HG03520 (cell line): ENCODE measurements at regions not wholly inside any gene's neighbourhood (a gene's known extent, or its start where the extent isn't known, plus 50 kb on each side); places are given as distances from the start of the nearest gene placed in this dataset.

Experiments used
- ATAC-seq: cut with Tn5 transposase; IDR thresholded peaks from one replicate; pipeline ENCODE4 v1.9.1; 2021; ENCODE audit warnings: mild to moderate bottlenecking, moderate library complexity; ENCODE audit not compliant: unreplicated experiment

- ATAC-seq = no peak
Measured at GRCh38 chr3:106206613-106207012, 337.8 kb upstream of the CBLB start.

DNA sequence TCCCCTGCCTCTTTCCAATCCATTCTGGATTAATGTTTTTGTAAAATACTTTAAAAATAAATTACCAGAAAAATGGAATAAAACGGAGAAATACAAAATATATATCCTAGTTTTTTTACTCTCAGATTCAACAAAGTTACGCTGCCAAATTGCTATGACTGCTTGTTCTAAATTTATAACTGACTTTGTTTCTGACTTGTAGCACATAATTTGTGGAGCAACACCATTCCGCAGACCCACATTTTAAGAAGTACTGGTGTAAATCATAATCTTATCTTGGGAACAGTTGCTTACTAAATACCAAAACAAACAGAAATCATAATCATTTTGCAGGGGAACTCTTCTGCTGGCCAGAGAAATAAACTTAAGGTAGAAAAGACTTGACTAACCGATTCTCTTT lies 339.4 kb upstream of the CBLB start:
- no peak for ATAC-seq

DNA sequence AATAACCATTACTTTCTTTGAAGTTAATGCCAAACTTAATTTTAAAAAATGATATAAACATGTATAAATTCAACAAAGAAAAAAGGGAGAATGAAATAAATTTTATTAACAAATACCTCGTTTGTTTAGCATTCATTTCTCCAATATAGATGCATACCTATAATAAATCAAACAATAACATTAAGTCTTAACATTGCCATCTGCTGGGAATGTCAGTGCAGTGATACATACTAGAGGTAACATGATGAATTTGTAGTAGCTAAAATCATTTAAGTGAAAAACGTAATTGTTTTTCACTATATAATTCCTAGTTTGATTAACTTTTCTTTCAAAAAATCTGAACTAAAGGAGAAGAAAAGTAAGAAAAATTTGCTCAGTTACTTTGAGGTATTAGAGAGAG lies 340.2 kb upstream of the CBLB start:
- no peak for ATAC-seq

GRCh38 chr3:106209482-106209881 lies 340.7 kb upstream of the CBLB start:
- no peak for ATAC-seq

GRCh38 chr3:106210923-106211322 lies 342.1 kb upstream of the CBLB start:
- ATAC-seq = no peak

DNA sequence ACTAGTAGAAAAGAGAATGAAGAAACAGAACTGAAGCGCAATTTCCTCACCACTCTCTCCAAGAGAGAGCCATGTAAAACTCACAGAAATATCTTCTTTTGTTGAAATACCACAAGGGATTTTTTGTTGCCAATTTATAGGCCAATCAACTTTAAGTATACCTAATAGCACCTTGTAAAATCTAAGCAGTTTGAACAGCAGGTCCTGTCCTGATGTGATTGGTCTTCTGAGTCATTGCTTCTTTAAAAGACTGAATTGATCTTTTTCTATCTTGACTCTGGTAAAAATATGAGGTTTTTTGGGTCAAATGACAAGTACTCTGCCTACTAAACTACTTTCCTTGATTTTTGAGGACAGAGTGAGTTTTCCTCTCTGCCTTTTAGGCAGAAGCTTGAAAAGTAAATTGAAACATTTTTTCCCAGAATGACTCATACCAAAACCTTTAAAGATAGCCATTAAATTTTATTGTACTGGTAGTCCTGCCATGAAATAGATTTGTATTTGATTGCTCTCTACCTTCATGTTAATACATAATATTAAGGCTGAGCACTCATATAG lies 343.9 kb upstream of the CBLB start:
- no peak for ATAC-seq

DNA sequence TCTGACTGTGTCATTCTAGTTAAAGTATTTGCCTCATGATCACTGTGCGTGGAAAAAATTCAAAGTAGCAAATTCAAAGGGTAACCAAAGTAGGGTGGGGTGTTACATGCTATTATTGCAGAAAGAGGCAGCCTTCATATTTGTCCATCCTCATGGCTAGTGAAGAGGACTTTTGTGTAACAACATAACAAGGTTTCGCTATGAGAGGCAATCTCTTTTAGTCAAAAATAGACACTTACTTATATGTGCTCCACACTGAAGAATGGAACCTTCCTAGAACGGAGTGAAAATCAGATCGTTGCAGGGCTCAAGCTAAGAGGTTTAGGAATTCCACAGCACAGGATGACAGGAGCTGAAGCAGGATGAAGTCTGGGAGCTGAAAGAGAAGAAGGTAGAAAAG lies 345.1 kb upstream of the CBLB start:
- no peak for ATAC-seq

DNA sequence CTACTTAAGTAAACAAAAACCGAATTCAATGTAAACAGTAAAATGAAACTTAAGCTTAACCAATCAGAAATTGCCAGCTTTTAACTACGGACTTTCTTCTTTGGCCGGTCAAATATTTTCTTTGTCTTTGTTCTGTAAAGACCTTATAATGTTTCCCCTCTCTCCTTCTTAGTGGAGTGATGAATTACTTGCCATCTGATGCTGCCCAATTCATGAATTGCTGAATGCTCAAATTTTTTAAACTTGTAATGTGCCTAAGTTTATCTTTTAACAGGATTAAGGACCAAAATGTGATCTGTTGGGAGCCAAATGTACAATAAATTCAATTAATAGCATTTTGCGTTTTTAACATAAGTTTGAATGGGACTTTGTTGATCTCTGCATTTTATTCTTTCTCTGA lies 345.8 kb upstream of the CBLB start:
- ATAC-seq = no peak

DNA sequence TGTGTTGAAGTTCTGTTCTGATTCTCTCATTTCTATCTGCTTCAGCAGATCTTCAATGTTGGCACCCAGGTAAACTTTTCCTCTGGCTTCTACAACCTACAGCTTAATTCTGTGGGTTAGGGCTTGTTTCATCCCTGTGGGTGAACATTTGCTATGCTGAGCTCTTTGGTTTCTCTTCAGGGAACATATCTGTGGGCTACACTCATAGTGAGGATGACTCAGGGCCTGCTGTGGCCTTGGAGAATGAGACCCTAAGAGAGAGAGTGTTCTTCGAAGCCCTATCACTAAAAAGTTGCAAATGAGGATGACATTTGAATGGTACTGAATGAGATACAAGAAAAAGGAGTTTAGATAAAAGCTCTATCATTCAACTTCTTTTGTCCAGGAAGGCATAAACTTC lies 346.2 kb upstream of the CBLB start:
- ATAC-seq = no peak

DNA sequence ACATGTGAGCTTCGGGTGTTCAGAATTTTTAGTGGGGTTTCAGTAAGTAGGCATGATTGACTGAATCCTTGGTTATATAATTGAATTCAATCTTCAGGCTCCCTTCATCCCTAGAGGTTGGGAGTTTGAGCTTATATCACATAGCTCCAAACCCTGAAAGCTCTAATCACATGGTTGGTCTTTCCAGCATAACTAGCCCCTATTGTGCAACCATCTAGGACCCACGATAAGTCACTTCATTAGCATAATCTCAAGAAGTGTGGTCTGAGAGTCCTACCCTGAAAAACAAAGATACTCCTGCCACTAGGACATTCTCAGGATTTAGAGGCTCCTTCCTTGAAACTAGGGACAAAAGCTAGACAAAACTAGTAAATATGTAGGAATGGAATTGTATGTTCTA lies 348.9 kb upstream of the CBLB start:
- ATAC-seq = no peak

GRCh38 chr3:106227068-106227467 lies 358.3 kb upstream of the CBLB start:
- no peak for ATAC-seq

GRCh38 chr3:106228271-106228670 lies 359.5 kb upstream of the CBLB start:
- no peak for ATAC-seq

DNA sequence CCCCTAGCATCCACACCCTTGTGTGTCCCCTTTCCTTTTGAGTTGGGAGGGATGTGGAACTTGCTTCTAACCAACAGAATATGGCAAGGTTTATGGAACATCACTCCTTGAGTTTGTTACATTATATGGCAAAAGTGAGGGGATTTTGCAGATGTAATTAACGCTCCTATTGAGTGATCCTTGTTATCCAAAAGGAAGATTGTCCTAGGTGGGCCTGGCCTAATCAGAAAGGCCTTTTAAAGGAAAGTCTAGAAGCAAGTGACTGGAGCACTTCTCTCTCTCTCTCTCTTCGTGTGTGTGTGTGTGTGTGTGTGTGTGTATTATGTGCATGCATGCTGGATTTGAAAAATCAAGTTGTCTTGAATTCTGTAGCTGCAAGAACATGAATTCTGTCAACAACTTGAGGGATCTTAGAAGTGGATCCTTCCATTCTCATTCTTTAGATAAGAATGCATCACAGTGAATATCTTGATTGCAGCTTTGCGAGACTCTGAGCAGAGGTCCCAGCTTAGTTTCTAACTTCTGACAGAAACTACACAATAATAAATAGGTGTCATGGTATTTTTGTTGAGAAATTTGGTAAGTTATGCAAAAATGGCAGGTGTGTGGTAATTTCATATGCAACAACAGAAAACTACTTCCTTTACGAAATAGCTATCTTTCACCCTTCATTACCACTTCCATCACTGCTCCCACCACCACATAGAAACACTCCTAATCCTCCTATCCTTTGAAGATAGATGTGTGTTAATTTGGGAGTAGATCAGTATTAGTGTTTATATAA lies 360.9 kb upstream of the CBLB start:
- no peak for ATAC-seq

- ATAC-seq = no peak
Measured at GRCh38 chr3:106231086-106231485, 362.3 kb upstream of the CBLB start.

- ATAC-seq = no peak
Measured at GRCh38 chr3:106232956-106233355, 364.1 kb upstream of the CBLB start.

GRCh38 chr3:106239195-106239697 lies 370.4 kb upstream of the CBLB start:
- ATAC-seq = no peak

GRCh38 chr3:106241593-106241992 lies 372.8 kb upstream of the CBLB start:
- no peak for ATAC-seq

- no peak for ATAC-seq
Measured at GRCh38 chr3:106242781-106243180, 374.0 kb upstream of the CBLB start.

GRCh38 chr3:106245400-106245799 lies 376.6 kb upstream of the CBLB start:
- no peak for ATAC-seq

GRCh38 chr3:106247902-106248684 lies 379.3 kb upstream of the CBLB start:
- no peak for ATAC-seq

- ATAC-seq = no peak
Measured at GRCh38 chr3:106249159-106249558, 380.3 kb upstream of the CBLB start.

GRCh38 chr3:106249981-106250380 lies 381.2 kb upstream of the CBLB start:
- ATAC-seq = no peak
